ENCODE measurements at regions not wholly inside any gene's neighbourhood (a gene's known extent, or its start where the extent isn't known, plus 50 kb on each side); places are given as distances from the start of the nearest gene placed in this dataset.

DNA sequence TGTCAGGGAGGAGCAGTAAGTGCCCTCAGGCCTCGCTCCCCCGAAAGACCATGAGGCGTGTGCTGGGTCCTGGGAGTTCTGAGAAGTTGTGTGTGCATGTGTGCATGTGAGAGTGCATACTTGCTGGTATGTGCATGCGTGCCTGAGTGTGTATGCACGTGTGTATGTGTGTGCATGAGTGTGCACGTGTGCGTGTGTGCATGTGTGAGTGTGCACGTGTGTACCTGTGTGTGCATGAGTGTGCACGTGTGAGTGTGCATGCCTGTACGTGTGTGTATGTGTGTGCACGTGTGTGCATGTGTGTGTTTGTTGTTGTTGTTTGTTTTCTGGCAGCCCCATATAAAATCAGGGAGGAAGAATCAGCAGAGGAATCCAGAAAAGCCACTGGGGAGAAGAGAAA lies 426.7 kb downstream of the IRX2 start:
- DNase-seq (ENCODE audit: low read depth, low spot score), result no peak
- ChIA-PET POLR2A (no interaction called here), CTCF (no interaction called here)
- H3K4me3 ChIP-seq (ENCODE audit: low read depth, low read length), result no peak overlapping the region
- TF ChIP-seq, protein P1, sequence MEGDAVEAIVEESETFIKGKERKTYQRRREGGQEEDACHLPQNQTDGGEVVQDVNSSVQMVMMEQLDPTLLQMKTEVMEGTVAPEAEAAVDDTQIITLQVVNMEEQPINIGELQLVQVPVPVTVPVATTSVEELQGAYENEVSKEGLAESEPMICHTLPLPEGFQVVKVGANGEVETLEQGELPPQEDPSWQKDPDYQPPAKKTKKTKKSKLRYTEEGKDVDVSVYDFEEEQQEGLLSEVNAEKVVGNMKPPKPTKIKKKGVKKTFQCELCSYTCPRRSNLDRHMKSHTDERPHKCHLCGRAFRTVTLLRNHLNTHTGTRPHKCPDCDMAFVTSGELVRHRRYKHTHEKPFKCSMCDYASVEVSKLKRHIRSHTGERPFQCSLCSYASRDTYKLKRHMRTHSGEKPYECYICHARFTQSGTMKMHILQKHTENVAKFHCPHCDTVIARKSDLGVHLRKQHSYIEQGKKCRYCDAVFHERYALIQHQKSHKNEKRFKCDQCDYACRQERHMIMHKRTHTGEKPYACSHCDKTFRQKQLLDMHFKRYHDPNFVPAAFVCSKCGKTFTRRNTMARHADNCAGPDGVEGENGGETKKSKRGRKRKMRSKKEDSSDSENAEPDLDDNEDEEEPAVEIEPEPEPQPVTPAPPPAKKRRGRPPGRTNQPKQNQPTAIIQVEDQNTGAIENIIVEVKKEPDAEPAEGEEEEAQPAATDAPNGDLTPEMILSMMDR (IDR thresholded peaks at IDR 0.05; ENCODE audit: insufficient read depth, low read length, missing control alignments), result no peak

DNA sequence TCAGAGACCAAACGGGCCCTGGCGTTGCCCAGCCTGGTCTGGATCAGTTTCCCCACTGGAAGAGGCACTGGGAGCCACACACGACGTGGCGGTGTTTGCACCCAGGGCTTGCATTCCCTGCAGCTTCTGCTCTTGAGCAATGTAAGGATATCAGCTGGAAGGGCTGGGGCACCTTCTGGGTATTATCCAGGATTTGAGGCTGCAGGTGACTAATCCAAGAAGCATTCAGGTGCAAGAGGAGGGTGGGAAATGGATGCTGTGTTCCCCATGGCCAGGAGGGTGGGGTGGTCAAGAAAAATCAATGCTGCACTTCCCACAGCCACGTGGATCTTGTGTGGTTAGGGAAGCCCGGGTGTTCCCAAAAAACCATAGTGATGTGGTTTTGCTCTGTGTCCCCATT lies 430.9 kb downstream of the IRX2 start:
- DNase-seq (ENCODE audit: low read depth, low spot score), result no peak
- ChIA-PET CTCF (no interaction called here), POLR2A (no interaction called here)
- no peak overlapping the region for H3K4me3 ChIP-seq (ENCODE audit: low read depth, low read length)
- TF ChIP-seq, protein P1 (IDR thresholded peaks at IDR 0.05; ENCODE audit: insufficient read depth, low read length, missing control alignments), result no peak

DNA sequence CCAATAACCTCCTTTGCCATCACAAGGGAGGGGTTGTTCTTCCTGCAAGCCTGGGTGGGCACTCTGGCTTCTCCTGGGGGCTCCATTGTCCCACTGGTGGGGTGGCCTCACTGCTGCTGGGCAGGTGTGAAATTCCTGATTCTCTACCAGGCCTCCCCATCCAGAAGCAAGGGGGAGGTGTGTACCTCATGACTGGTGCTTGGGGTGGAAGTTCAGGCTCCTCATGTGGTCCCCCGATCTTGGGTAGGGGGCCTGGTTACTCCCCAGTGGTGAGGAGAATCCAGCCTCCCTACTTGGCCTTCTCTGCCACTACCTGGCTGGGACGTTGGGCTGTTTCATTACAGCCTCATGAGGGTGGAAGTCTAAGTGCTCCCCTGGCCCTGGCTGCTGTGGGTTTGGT lies 433.9 kb downstream of the IRX2 start:
- TF ChIP-seq, protein P1 (IDR thresholded peaks at IDR 0.05; ENCODE audit: insufficient read depth, low read length, missing control alignments), result no peak
- no peak overlapping the region for H3K4me3 ChIP-seq (ENCODE audit: low read depth, low read length)
- POLR2A ChIA-PET, result no interaction called here
- DNase-seq (ENCODE audit: low read depth, low spot score), result no peak
- CTCF ChIA-PET, result no interaction called here

DNA sequence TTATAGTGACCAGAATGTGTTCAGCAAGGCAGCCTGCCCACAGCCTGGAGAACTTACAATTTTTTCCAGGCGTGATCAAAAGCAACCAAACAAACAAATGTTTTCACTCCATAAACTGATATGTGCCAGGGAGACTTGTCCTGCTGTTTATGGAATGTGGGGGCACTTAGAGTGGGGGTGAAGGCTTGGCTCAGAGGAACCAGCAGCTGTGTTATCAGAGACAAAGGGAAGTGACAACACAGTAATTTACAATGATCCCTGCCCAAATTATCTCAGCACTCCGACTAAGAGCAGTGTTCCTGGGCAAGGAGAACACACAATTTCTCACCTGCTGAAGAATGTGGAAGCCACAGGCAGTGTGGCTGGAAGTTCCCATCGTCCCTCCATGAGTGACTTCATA lies 429.1 kb upstream of the IRX4 start:
- ChIA-PET POLR2A (no interaction called here), CTCF (no interaction called here)
- DNase-seq (ENCODE audit: low read depth, low spot score), result no peak
- TF ChIP-seq, protein P1 (IDR thresholded peaks at IDR 0.05; ENCODE audit: insufficient read depth, low read length, missing control alignments), result no peak
- H3K4me3 ChIP-seq (ENCODE audit: low read depth, low read length), result no peak overlapping the region

DNA sequence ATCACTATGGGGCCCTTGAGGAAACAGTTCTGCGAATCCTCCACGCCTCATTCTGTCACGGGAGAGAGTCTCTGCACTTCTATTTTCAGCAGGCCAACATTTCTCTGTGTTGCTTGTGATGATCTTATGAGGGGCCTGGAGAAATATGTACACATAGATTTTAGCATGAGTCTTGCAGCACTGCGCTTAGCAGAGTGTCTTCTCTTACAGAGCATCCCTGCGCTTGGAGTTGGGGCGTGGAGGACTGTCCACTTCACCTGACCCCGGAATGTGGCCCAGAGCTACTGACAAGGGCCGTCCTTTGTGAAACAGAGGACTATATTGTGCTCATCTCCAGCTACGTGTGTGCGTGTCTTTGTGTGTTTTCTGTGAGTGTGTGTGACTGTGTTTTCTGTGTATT lies 428.2 kb upstream of the IRX4 start:
- POLR2A ChIA-PET, result no interaction called here
- no peak for DNase-seq (ENCODE audit: low read depth, low spot score)
- TF ChIP-seq, protein P1 (IDR thresholded peaks at IDR 0.05; ENCODE audit: insufficient read depth, low read length, missing control alignments), result no peak

DNA sequence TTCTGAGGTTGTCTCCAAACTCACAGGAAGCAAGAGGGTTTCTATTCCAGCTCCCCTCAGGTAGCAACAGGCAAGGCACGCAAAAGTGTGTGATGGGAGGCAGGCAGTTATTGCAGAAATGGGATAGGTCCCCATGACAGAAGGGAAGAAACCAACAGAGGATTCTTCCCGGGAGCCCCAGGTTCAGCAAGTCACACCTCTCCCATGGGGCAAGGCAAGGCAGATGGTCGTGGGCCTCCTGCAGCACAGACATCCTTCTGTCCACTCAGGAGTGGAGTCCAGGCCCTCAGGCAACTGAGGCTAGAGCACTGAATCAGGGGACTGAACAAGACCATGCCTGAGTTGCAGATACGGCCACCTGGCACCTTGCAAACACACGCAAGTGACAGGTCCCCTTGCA lies 424.9 kb upstream of the IRX4 start:
- CTCF ChIA-PET, result no interaction called here
- no peak overlapping the region for H3K4me3 ChIP-seq (ENCODE audit: low read depth, low read length)
- TF ChIP-seq, protein P1 (IDR thresholded peaks at IDR 0.05; ENCODE audit: insufficient read depth, low read length, missing control alignments), result no peak
- POLR2A ChIA-PET, result no interaction called here
- no peak for DNase-seq (ENCODE audit: low read depth, low spot score)

More for the DNA sequence above, 428.2 kb upstream of the IRX4 start:
- CTCF ChIA-PET, result no interaction called here
- no peak overlapping the region for H3K4me3 ChIP-seq (ENCODE audit: low read depth, low read length)
